Endothelial cell of hepatic sinusoid (primary cell): ENCODE measurements at regions not wholly inside any gene's neighbourhood (a gene's known extent, or its start where the extent isn't known, plus 50 kb on each side); places are given as distances from the start of the nearest gene placed in this dataset.

Experiments
- in situ Hi-C: cut with HindIII; loops from 2 replicates; pipeline ENCODE4 v1.10.0; 2017; ENCODE audit warnings: low sequenced_read_pairs

DNA sequence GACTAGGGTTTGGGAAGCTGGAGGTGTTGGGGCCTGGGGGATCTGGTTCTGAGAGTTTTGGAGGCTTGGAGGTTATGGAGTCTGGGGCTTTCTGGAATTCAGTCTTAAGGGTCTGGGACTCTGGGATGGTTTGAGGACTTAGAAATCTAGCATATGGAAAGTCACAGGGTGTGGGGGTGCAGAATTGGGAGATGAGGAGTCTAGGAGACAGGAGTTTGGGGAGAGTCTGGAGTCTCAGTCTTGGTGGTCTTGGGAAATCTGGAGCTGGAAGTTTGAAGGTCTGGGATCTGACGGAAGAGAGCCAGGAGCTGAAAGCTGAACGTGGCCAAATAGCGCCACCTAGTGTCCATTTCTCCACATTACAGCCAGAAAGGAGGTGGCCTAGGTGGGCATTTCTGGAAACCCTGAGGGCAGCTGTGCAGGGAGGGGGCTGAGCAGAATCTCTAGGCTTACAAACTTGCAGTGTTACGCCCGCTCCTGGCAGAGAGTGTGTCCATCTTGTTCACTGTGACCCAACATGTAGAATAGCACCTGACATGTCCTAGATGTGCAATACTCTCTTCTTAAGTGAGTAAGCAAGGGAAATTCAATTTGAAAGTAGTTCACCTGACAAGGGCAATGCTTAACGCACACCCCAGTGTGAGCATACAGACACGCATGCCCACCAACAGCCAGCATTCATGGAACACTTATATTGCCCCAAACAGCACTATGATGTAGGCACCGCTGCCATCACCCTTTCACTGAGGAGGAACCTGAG lies 204.8 kb downstream of the TFCP2L1 start:
- in situ Hi-C loops = no loop called here

DNA sequence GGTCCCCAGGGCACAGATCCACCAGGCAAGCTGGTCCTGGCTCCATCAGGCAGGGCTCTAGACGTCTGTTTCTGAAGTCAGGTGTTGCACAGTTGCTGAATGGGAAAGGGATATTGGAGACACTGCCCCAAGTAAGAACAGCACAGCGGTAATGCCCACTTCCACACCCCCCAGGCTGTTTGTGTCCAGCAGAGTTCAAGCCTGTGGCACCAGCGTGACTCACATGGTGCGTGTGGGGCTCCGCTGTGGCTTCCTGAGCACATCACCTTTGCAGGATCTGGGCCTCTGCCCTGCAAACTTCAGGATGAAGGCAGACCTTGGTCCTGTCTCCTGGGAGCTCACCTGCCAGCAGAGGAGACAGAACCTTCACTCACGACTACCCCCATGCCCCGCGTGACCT lies 203.3 kb downstream of the TFCP2L1 start:
- in situ Hi-C loops = no loop called here

DNA sequence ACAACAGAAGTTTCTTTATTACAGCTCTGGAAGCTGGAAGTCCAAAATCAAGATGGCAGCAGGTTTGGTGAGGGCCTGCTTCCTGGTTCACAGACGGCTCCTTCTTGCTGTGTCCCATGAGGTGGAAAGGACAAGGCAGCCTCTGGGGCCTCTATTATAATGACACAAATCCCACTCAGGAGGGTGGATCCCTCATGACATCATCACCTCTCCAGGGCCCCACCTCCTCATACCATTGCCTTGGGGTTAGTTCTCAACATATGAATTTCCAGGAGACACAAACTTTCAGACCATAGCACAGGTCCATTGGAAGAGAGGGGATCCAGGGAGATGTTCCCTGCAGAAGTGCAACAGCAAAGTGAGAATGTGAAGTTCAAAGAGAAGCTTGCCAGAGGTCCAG lies 202.8 kb downstream of the TFCP2L1 start:
- in situ Hi-C loops = no loop called here

- in situ Hi-C loops = no loop called here
These were observed 200.8 kb downstream of the TFCP2L1 start for GRCh38 chr2:121084130-121084680.

GRCh38 chr2:121085801-121086200 lies 199.2 kb downstream of the TFCP2L1 start:
- in situ Hi-C loops = no loop called here

- in situ Hi-C loops = no loop called here
These were observed 198.6 kb downstream of the TFCP2L1 start for GRCh38 chr2:121086450-121086849.

DNA sequence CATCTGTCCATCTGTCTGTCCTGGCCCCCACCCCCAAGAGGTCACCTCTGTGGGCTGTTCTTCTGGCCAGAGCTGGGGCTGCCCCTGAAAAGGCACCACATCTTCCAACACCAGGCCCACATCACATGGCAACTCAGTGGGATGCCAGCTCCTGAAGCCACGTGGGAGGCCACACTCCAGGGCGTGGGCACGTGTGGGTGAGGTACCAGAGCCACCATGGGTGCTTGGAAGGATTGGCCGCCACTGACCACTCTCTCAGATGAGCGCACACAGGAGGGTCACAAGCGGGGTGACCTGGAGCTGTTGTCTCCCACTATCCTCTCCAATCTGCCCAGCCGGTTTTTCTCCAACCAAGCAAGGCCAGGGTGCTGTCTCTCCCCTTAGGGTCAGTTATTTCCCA lies 197.9 kb downstream of the TFCP2L1 start:
- in situ Hi-C loops = no loop called here

- in situ Hi-C loops = no loop called here
These were observed 196.5 kb downstream of the TFCP2L1 start for GRCh38 chr2:121088251-121089165.

- in situ Hi-C loops = no loop called here
These were observed 195.9 kb downstream of the TFCP2L1 start for GRCh38 chr2:121089166-121089510.

- in situ Hi-C loops = no loop called here
These were observed 194.8 kb downstream of the TFCP2L1 start for GRCh38 chr2:121090088-121090715.

DNA sequence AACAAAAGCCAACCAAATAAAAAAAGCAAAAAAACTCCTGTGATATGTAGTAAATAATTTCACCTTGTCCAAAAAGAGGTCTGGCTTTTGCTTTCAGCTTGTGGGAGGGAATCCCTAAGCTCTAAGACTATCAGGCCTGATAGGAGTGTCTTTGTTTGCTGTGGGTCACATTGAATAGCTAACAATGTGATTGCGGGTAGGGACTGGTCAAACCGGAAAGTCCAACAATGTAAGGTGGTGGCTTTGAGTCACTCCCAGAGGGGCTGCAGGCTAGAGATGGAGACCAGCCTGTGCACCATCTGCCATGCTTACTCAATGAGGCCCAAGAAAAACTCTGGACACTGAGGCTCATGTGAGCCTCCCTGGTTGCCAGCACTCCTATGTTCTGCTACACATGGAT lies 192.9 kb downstream of the TFCP2L1 start:
- in situ Hi-C loops = no loop called here

DNA sequence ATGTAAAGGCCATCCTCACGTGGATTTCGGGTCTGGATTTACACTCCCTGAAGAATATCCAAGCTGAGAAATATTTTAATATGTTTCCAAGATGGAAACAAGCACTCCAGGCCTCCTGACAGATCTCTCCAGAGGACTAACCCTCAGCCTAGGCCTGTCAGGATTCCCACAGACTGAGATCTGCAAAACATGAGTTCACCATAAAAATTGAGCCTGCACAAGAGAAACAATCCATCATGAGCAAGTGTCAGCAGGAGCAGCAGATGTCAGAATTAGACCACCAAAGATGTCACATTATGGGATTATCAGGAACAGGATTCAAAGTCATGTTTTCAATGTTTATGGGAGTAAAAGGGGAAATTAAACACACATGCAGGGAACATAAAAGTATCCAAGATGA lies 191.3 kb downstream of the TFCP2L1 start:
- in situ Hi-C loops = no loop called here

GRCh38 chr2:121094101-121094500 lies 190.9 kb downstream of the TFCP2L1 start:
- in situ Hi-C loops = no loop called here

DNA sequence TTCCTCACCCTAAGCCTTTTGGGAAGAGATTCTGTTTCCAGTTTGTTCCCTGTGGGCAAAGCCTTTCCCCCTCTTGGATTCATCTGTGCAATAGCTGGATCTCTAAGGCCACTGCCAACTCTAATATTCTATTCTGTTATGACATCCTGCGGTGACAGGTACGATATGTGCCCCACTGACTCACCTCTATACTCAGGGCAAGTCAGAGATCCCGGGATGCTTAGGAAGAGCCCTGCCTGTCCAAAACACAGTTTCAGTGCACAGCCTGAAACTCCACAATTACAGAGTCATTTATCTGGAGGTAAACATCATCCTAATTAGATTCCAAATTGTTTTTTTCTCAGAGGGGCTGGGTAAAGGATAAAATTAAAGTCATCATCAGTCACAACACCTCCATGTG lies 190.2 kb downstream of the TFCP2L1 start:
- in situ Hi-C loops = no loop called here

DNA sequence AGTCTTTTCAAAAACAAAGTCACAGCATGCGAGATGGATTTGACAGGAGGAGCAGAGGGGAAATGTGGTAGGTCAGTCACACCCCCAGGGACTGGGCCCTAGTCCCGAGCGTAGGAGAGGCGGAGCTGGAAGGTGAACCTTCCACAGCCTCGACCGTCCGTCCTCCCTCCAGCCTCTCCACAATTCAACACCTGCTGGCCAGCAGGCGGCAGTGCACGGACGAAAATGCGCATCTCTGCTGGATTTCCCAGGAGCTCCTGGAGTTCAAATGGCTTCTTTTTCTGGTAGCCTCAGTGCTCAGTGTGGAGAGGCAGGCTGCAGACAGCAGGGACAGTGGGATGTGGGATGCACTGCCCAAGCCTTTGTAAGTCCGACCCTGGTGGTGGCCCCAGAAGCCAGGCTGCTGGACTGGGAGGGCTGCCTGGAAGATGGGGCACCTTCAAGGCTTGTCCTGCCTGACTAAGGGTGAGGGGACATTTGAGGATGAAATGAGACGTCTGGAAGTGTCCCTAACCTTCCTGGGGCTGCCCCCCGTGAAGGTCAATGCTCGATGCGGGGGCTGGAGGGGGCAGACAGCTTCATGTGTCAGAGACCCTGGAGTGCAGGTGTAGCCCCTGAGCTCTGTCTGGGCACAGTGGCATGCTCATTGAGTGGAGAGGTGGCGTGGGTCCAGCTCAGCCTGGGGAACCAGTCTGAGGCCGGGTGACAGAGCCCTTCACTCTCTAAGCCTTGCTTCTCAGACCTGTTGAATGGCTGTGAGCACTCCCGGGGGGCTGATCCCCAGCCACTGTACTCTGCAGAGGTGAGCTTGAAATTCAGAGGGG lies 189.5 kb downstream of the TFCP2L1 start:
- in situ Hi-C loops = no loop called here

DNA sequence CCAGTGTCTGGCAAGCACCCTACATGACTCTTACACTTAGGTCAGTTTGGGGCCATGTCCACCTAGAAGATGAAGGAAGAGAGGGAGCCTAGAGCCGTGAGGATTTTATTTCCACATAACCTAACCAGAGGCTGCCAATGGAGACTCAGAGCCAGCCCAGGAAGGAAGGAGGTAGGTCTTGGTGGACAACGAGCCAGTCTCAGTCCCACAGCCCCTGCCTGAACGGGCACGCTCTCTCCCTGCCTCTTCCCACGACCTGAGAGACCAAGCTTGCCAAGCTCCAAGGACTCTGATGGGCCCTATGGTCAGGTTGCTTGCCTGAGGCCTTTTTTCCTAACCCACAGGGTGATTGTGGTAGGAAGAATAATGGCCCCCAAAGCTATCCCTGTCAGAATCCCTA lies 188.4 kb downstream of the TFCP2L1 start:
- in situ Hi-C loops = no loop called here

DNA sequence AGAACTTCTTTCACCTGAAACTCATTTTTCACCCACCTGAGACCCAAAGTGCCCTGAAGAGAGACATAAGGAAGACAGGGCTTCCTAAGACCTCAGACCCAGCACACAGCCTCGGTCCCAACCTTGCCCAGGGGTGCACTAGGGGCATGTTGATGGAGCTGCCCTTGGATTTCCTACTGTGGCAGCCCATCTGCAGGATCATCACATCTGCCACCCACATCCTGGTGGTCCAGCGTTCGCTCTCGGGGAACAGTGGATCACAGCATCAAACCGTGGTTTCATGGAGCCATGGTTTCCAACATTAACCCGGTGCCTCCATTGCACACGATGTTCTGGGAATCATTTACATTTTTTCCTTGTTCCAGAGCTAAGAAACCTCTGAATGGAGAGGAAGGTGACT lies 186.4 kb downstream of the TFCP2L1 start:
- in situ Hi-C loops = no loop called here

- in situ Hi-C loops = no loop called here
These were observed 185.4 kb downstream of the TFCP2L1 start for GRCh38 chr2:121099329-121100290.

DNA sequence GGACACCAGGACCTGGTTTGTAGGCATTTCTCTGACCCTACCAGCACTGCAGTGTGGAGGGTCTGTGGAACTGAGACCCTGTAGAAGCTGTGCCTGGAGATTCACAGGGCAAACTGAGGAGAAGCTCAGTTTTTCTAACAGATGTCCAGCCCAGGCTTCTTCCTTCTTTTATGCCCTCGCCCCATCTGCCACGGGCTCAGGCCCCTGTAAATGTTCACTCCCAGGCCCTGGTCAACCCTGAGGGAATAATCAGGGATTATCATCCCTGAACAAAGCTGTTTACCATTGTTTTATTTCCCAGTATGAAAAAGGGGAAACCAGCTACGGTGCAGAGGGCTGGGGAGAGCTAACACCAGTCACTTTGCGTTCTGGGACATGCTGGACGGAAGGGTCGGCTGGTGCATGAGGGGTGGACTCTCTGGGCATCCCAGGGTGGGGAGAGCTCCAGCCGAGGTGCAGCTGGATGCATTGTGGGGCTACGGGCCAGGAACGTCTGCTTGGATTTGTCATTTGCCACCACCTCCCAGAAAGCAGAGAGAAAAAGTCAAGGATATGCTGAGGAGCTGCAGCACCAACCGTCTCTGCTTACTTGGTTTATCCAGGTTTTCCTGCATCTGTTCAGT lies 183.8 kb downstream of the TFCP2L1 start:
- in situ Hi-C loops = no loop called here
